ENCODE measurements at regions not wholly inside any gene's neighbourhood (a gene's known extent, or its start where the extent isn't known, plus 50 kb on each side); places are given as distances from the start of the nearest gene placed in this dataset.

- ATAC-seq (replicated peaks) (no peak), DNase-seq (no peak)
- Mint-ChIP-seq H3K4me1 (no peaks in the 10 kb centered on the region), H3K27me3 (no peaks in the 10 kb centered on the region), H3K27ac (no peak overlapping the region), H3K36me3 (no peaks in the 10 kb centered on the region), H3K4me3 (no peak overlapping the region), H3K9me3 (no peaks in the 10 kb centered on the region)
These were observed 243.3 kb downstream of the LMO4 start for GRCh38 chr1:87572008-87572407.

GRCh38 chr1:87572891-87573290 lies 244.2 kb downstream of the LMO4 start:
- no peaks in the 10 kb centered on the region for H3K36me3 Mint-ChIP-seq
- H3K4me3 Mint-ChIP-seq = no peak overlapping the region
- H3K27me3 Mint-ChIP-seq = no peaks in the 10 kb centered on the region
- H3K27ac Mint-ChIP-seq = no peak overlapping the region
- ATAC-seq (replicated peaks) (no peak), DNase-seq (no peak)
- H3K4me1 Mint-ChIP-seq = no peaks in the 10 kb centered on the region
- H3K9me3 Mint-ChIP-seq = no peaks in the 10 kb centered on the region

- DNase-seq (no peak), ATAC-seq (replicated peaks) (no peak)
- Mint-ChIP-seq H3K36me3 (no peaks in the 10 kb centered on the region), H3K27ac (no peak overlapping the region), H3K4me1 (no peaks in the 10 kb centered on the region), H3K27me3 (peaks cover 0 to 10% of the 10 kb centered on the region in 2 donors), H3K9me3 (no peaks in the 10 kb centered on the region), H3K4me3 (no peak overlapping the region)
These were observed 246.8 kb downstream of the LMO4 start for GRCh38 chr1:87575528-87575927.

GRCh38 chr1:87578464-87578863 lies 249.8 kb downstream of the LMO4 start:
- no peak overlapping the region for H3K27ac Mint-ChIP-seq
- H3K9me3 Mint-ChIP-seq = no peaks in the 10 kb centered on the region
- no peak overlapping the region for H3K4me3 Mint-ChIP-seq
- H3K4me1 Mint-ChIP-seq = no peaks in the 10 kb centered on the region
- ATAC-seq (replicated peaks) = no peak
- no peaks in the 10 kb centered on the region for H3K36me3 Mint-ChIP-seq
- no peak for DNase-seq
- H3K27me3 Mint-ChIP-seq = peaks cover 0 to 10% of the 10 kb centered on the region in 2 donors

- ATAC-seq (replicated peaks) (no peak), DNase-seq (no peak)
- H3K36me3 Mint-ChIP-seq = no peaks in the 10 kb centered on the region
- no peaks in the 10 kb centered on the region for H3K9me3 Mint-ChIP-seq
- no peak overlapping the region for H3K4me3 Mint-ChIP-seq
- peaks cover 0 to 6% of the 10 kb centered on the region in 2 donors for H3K27me3 Mint-ChIP-seq
- no peak overlapping the region for H3K27ac Mint-ChIP-seq
- H3K4me1 Mint-ChIP-seq = peaks cover 8 to 18% of the 10 kb centered on the region in 2 donors
These were observed 254.8 kb downstream of the LMO4 start for GRCh38 chr1:87583459-87583858.

GRCh38 chr1:87584586-87584985 lies 255.9 kb downstream of the LMO4 start:
- H3K27me3 Mint-ChIP-seq = no peaks in the 10 kb centered on the region
- no peaks in the 10 kb centered on the region for H3K9me3 Mint-ChIP-seq
- H3K4me1 Mint-ChIP-seq = peaks cover 13 to 24% of the 10 kb centered on the region in 2 donors
- no peak overlapping the region for H3K27ac Mint-ChIP-seq
- no peak overlapping the region for H3K4me3 Mint-ChIP-seq
- DNase-seq (no peak), ATAC-seq (replicated peaks) (no peak)
- no peaks in the 10 kb centered on the region for H3K36me3 Mint-ChIP-seq

GRCh38 chr1:87586501-87586900 lies 257.8 kb downstream of the LMO4 start:
- H3K4me3 Mint-ChIP-seq = no peak overlapping the region
- DNase-seq (no peak), ATAC-seq (replicated peaks) (no peak)
- no peaks in the 10 kb centered on the region for H3K27me3 Mint-ChIP-seq
- no peaks in the 10 kb centered on the region for H3K9me3 Mint-ChIP-seq
- no peak overlapping the region for H3K27ac Mint-ChIP-seq
- no peaks in the 10 kb centered on the region for H3K36me3 Mint-ChIP-seq
- peaks cover 19 to 38% of the 10 kb centered on the region in 2 donors for H3K4me1 Mint-ChIP-seq

- DNase-seq = peak; percentile 15
- H3K4me3 Mint-ChIP-seq = peak overlapping the region in 1 of 2 donors; percentile 65
- no peaks in the 10 kb centered on the region for H3K27me3 Mint-ChIP-seq
- no peaks in the 10 kb centered on the region for H3K9me3 Mint-ChIP-seq
- no peaks in the 10 kb centered on the region for H3K36me3 Mint-ChIP-seq
- ATAC-seq (replicated peaks) = peak; percentile 87 to 90
- H3K27ac Mint-ChIP-seq = no peak overlapping the region
- H3K4me1 Mint-ChIP-seq = peaks cover 27 to 57% of the 10 kb centered on the region in 2 donors
These were observed 259.8 kb downstream of the LMO4 start for GRCh38 chr1:87588495-87588894.

GRCh38 chr1:87591492-87591891 lies 262.8 kb downstream of the LMO4 start:
- Mint-ChIP-seq H3K9me3 (no peaks in the 10 kb centered on the region), H3K36me3 (no peaks in the 10 kb centered on the region), H3K4me1 (peaks cover 32 to 77% of the 10 kb centered on the region in 2 donors), H3K4me3 (no peak overlapping the region), H3K27ac (no peak overlapping the region), H3K27me3 (no peaks in the 10 kb centered on the region)
- ATAC-seq (replicated peaks) (no peak), DNase-seq (no peak)

GRCh38 chr1:87592156-87592555 lies 263.5 kb downstream of the LMO4 start:
- DNase-seq (peak; percentile 23), ATAC-seq (replicated peaks) (peak; percentile 85 to 86)
- peak overlapping the region in 1 of 2 donors; percentile 28 for H3K4me3 Mint-ChIP-seq
- H3K27ac Mint-ChIP-seq = peak overlapping the region; percentile 44
- peaks cover 31 to 72% of the 10 kb centered on the region in 2 donors for H3K4me1 Mint-ChIP-seq
- no peaks in the 10 kb centered on the region for H3K36me3 Mint-ChIP-seq
- H3K9me3 Mint-ChIP-seq = no peaks in the 10 kb centered on the region
- H3K27me3 Mint-ChIP-seq = no peaks in the 10 kb centered on the region

- H3K36me3 Mint-ChIP-seq = no peaks in the 10 kb centered on the region
- H3K27me3 Mint-ChIP-seq = no peaks in the 10 kb centered on the region
- no peak for DNase-seq
- H3K4me3 Mint-ChIP-seq = no peak overlapping the region
- H3K4me1 Mint-ChIP-seq = peaks cover 21 to 55% of the 10 kb centered on the region in 2 donors
- no peak overlapping the region for H3K27ac Mint-ChIP-seq
- ATAC-seq (replicated peaks) = peak in 1 of 2 donors; percentile 7
- no peaks in the 10 kb centered on the region for H3K9me3 Mint-ChIP-seq
These were observed 266.2 kb downstream of the LMO4 start for GRCh38 chr1:87594736-87595383.

GRCh38 chr1:87595384-87595781 lies 266.7 kb downstream of the LMO4 start:
- no peaks in the 10 kb centered on the region for H3K36me3 Mint-ChIP-seq
- no peaks in the 10 kb centered on the region for H3K27me3 Mint-ChIP-seq
- peak in 1 of 2 donors; percentile 5 for ATAC-seq (replicated peaks)
- H3K9me3 Mint-ChIP-seq = no peaks in the 10 kb centered on the region
- no peak overlapping the region for H3K4me3 Mint-ChIP-seq
- no peak for DNase-seq
- no peak overlapping the region for H3K27ac Mint-ChIP-seq
- H3K4me1 Mint-ChIP-seq = peaks cover 20 to 54% of the 10 kb centered on the region in 2 donors

GRCh38 chr1:87598429-87598828 lies 269.7 kb downstream of the LMO4 start:
- Mint-ChIP-seq H3K9me3 (no peaks in the 10 kb centered on the region), H3K27ac (no peak overlapping the region), H3K36me3 (no peaks in the 10 kb centered on the region), H3K4me1 (peaks cover 7 to 24% of the 10 kb centered on the region in 2 donors), H3K27me3 (no peaks in the 10 kb centered on the region), H3K4me3 (no peak overlapping the region)
- no peak for ATAC-seq (replicated peaks)
- DNase-seq = no peak

- no peak for ATAC-seq (replicated peaks)
- H3K36me3 Mint-ChIP-seq = no peaks in the 10 kb centered on the region
- no peak for DNase-seq
- H3K27ac Mint-ChIP-seq = no peak overlapping the region
- H3K4me3 Mint-ChIP-seq = no peak overlapping the region
- H3K9me3 Mint-ChIP-seq = no peaks in the 10 kb centered on the region
- H3K4me1 Mint-ChIP-seq = peaks cover 6 to 18% of the 10 kb centered on the region in 2 donors
- H3K27me3 Mint-ChIP-seq = no peaks in the 10 kb centered on the region
These were observed 270.9 kb downstream of the LMO4 start for GRCh38 chr1:87599569-87599968.

- no peaks in the 10 kb centered on the region for H3K36me3 Mint-ChIP-seq
- no peaks in the 10 kb centered on the region for H3K9me3 Mint-ChIP-seq
- H3K27me3 Mint-ChIP-seq = no peaks in the 10 kb centered on the region
- no peak overlapping the region for H3K4me3 Mint-ChIP-seq
- H3K4me1 Mint-ChIP-seq = peaks cover 4 to 12% of the 10 kb centered on the region in 2 donors
- DNase-seq (no peak), ATAC-seq (replicated peaks) (no peak)
- no peak overlapping the region for H3K27ac Mint-ChIP-seq
These were observed 271.6 kb downstream of the LMO4 start for GRCh38 chr1:87600055-87600850.

Measured in stimulated activated naive B cell treated with anti-CD40 and anti-IgM and Interleukin-4, amounts not matched to agents 10 μg/mL and 1 μg/mL and 100 μg/mL, for 72 hours (primary cell).